ENCODE measurements at regions not wholly inside any gene's neighbourhood (a gene's known extent, or its start where the extent isn't known, plus 50 kb on each side); places are given as distances from the start of the nearest gene placed in this dataset.

DNA sequence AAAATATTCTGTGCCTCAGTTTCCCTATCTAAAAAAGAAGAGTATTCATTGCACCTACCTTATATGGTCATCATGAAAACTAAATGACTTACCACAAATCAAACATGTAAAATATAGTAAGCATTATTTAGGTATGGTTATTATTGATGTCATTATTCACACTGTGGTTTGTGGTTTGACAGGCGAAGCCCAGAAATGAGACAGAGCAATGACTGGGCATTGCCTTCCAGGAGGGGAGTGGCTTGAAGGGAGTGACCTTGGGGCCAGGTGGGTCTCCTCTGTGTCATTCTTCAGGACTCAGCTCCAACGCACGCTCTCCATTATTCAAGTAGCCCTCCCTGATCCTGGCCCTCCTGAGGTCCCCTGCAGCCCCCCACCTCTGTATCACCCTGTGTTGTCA, 133.7 kb downstream of the DMRTA2 start:
- no peak for DNase-seq

DNA sequence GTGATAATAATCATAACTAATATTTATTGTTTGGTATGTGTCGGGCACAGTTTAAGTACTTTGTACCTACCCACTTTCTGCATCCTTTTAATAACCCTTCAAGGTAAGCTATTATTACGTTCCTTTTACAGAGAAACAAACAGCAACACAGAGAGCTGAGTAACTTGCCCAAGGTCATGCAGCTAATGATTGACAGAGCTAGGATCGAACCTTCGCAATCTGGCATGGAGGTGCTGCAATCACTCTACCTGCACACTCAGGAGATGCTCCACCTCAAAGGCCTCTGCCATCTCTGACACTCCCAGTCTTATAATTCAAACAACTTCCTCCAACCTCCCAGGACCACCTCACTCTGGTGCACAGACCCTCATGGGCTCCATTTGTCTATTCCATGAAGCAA, 137.2 kb downstream of the DMRTA2 start:
- no peak for DNase-seq

- DNase-seq: no peak
Measured at GRCh38 chr1:50279622-50280330, 143.5 kb downstream of the DMRTA2 start.

- no peak for DNase-seq
Measured at GRCh38 chr1:50278961-50279360, 144.3 kb downstream of the DMRTA2 start.

- DNase-seq: no peak
Measured at GRCh38 chr1:50278410-50278809, 144.8 kb downstream of the DMRTA2 start.

- no peak for DNase-seq
Measured at GRCh38 chr1:50275566-50275965, 147.7 kb downstream of the DMRTA2 start.

DNA sequence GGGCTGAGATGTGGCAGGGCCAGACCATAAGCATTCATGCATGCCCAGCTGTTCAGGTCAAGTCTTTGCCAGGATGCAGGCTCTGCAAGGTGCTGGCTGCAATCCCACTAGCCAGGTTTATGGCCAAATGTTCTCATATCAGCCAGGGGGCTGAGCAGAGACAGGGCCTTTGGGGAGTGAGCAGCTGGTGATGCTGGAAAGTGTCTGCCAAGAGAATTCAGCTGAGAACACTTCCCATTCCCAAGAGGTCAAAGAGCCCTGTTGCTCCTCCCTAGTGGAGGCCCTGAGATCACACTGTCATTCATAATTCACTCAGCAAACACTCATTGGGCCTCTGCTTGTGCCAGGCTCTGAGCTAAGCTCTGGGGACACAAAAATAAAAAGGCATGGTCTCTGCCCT, 150.3 kb downstream of the DMRTA2 start:
- DNase-seq: no peak

DNA sequence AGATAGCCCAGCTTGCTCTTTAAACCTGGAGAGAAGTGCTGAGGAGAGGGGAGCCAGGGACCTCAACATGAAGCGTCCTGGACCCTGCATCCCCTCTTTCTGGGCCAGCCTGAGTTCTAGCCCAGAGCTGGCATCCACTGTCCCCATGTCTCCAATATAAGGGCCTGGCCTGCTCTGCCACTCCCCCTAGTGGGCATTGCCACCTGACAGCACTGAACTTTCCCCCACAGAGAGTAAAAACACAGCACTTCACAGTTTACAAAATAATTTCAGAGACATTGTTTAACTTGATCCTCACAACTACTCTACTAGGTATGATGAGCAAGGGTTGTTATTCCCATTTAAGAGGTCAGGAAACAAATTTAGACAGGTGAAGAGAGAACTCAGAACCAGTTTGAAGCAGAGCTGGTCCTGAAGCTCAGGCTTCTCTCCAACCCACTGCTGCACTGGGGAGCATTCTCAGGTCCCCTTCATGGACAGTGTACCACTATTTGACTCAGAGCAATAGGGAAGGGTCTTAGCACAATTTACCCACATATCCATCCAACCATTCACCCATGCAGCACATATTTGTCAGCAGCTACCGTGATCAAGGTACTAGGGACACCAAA, 151.2 kb downstream of the DMRTA2 start:
- peak; percentile 62 for DNase-seq

- no peak for DNase-seq
Measured at GRCh38 chr1:50271337-50271736, 151.9 kb downstream of the DMRTA2 start.

DNA sequence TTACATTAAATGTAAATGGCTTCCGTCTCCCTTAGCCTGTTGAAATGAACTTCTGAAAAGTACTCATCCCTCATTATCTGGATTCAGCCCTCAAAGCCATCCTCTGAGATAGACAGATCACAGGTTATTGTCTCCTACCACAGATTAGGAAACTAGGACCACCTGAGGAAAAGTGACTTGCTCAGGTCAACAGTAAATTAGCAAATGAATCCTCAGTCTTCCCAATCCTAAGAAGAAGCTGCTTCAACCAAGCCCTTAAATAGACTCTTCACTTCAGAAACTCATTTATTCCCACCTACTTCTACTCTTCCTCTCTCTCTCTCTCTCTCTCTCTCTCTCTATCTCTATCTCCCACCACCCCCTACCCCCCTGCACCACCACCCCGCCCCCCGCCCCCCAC, 152.3 kb downstream of the DMRTA2 start:
- no peak for DNase-seq

- no peak for DNase-seq
Measured at GRCh38 chr1:50268049-50268448, 155.2 kb downstream of the DMRTA2 start.

DNA sequence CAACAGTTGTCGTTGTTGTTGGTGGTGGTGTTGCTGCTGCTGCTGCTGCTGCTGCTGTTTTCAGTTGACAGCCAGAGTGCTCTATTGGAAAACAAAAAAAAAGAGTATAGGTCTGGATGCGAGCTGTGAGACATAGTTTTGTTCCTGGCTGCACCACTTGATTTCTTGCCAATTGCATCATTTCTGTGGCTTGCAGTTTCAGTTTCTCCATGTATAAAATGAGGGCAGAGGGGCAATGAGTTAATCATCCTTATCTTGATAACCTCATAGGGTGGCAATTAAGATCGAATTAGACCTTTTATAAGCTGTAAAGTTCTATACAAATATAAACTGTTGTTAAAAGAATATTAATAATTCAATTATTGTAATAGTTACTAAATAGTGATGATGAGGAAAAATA, 156.7 kb downstream of the DMRTA2 start:
- no peak for DNase-seq

DNA sequence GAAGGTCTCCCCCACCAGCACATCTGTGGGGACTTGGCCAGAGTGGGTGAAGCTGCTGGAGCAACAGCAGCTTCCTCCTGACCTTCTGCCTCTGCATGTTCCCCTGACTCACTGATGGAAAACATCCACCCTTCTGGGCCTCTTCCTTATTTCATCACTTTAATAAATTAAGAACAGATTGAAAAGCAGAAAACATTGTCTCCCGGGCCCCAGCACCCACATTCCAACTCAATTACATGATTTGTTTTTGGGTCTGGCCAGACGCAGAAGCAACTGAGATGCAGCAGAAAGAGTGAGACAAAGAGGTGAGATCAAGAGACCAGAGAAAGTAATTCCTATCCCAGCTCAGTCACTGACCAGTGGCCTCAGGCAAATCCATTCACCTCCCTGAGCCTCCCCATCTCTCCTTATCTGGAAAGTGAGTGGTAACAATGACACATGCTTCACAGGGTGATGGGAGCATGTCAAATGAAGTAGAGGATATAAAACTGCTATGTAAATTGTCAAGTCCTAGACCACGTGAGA, 157.1 kb downstream of the ELAVL4 start:
- no peak for DNase-seq

DNA sequence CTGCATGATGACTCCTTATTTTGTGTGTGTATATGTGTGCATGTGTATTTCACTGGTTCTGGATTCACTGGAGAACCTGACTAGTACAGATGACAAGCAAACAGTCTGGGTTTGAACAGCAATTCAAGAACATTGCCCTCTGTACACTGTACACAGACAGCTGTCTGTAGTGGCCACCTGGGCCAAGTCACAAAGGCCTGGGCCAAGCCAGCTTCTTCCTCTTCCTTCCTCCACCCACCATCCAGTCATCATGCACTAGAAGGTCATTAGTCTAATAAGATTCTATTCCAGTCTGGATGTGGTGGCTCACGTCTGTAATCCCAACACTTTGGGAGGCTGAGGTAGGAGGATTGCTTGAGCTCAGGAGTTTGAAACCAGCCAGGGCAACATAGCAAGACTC, 155.9 kb downstream of the ELAVL4 start:
- DNase-seq: no peak

DNA sequence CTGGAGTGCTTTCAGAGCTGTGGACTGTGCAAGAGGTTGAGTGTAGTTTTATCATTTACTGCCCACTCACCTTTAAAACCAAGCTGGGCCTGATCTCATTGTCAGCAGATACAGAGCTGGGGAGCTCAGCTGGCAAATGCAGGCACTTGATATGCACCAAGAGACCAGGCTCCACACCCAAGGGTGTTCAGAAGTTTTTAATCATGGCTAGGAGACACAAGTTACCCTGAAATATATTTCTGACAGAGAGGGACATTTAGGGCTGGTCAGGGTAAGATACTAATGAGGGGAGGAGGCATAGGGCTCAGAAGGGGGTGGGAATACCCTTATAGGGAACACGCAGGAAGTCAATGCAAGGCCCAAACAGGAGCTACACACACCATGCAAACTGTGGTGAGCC, 153.7 kb downstream of the ELAVL4 start:
- no peak for DNase-seq

GRCh38 chr1:50261951-50262350, 153.2 kb downstream of the ELAVL4 start:
- no peak for DNase-seq

- DNase-seq: no peak
Measured at GRCh38 chr1:50257940-50258685, 149.4 kb downstream of the ELAVL4 start.

DNA sequence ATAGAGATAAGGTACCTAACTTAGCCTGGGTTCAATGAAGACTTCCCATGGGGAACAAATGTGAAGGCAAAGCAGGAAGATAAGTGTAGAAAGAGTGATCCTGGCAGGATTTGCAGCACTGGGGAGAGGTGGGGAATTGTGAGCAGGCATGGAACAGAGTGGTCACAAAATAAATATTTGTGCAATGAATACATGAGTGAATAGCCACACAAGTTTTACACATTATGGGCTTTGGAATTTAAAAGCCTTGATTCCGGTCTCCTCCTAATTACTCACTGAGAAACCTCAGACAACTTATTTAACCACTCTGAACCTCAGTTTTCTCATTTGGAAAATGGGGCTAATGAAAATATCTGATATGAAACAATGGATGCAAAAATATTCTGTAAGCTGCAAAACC, 148.3 kb downstream of the ELAVL4 start:
- DNase-seq: no peak

Data from NCI-H774 (cell line).